ENCODE measurements at regions not wholly inside any gene's neighbourhood (a gene's known extent, or its start where the extent isn't known, plus 50 kb on each side); places are given as distances from the start of the nearest gene placed in this dataset.

GRCh38 chr2:239827523-239827890 is 197.6 kb downstream of the NDUFA10 start:
- H3K9me1 ChIP-seq (ENCODE audit: control insufficient read depth, extremely low read depth, insufficient read depth, low read length) = no peaks in the 10 kb centered on the region
- H3K27ac ChIP-seq (ENCODE audit: control insufficient read depth, insufficient read depth, low read length) = no peak overlapping the region
- H3K4me3 ChIP-seq (ENCODE audit: control insufficient read depth in 2 of 3, extremely low read depth in 1 of 3, insufficient read depth in 2 of 3, low read depth in 1 of 3, low read length in 3 of 3) = no peak overlapping the region
- DNase-seq (ENCODE audit: low read depth, low spot score) (no peak), FAIRE-seq (no peak)
- H3K36me3 ChIP-seq (ENCODE audit: control insufficient read depth in 2 of 2, extremely low read depth in 1 of 2, insufficient read depth in 2 of 2, low read length in 2 of 2) = no peaks in the 10 kb centered on the region
- H3K4me2 ChIP-seq (ENCODE audit: control insufficient read depth, extremely low read depth, insufficient read depth, low read depth, low read length) = no peak overlapping the region
- dilution Hi-C loops (cut with MboI; ENCODE audit: extremely low pct_ligation_motif_present, low sequenced_read_pairs) = no loop called here
- H3K79me2 ChIP-seq (ENCODE audit: control insufficient read depth, insufficient read depth, low read length) = no peaks in the 10 kb centered on the region
- no peak overlapping the region for H3K9ac ChIP-seq (ENCODE audit: control insufficient read depth, extremely low read depth, insufficient read depth, low read length)
- no peaks in the 10 kb centered on the region for H4K20me1 ChIP-seq (ENCODE audit: control insufficient read depth, extremely low read depth, insufficient read depth, low read length)
- peaks cover 4% of the 10 kb centered on the region for H3K27me3 ChIP-seq (ENCODE audit: control insufficient read depth, extremely low read depth, insufficient read depth, low read length)
- no peaks in the 10 kb centered on the region for H3K4me1 ChIP-seq (ENCODE audit: control insufficient read depth, extremely low read depth, insufficient read depth, low read length)
- TF ChIP-seq, protein P1, sequence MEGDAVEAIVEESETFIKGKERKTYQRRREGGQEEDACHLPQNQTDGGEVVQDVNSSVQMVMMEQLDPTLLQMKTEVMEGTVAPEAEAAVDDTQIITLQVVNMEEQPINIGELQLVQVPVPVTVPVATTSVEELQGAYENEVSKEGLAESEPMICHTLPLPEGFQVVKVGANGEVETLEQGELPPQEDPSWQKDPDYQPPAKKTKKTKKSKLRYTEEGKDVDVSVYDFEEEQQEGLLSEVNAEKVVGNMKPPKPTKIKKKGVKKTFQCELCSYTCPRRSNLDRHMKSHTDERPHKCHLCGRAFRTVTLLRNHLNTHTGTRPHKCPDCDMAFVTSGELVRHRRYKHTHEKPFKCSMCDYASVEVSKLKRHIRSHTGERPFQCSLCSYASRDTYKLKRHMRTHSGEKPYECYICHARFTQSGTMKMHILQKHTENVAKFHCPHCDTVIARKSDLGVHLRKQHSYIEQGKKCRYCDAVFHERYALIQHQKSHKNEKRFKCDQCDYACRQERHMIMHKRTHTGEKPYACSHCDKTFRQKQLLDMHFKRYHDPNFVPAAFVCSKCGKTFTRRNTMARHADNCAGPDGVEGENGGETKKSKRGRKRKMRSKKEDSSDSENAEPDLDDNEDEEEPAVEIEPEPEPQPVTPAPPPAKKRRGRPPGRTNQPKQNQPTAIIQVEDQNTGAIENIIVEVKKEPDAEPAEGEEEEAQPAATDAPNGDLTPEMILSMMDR (optimal IDR thresholded peaks at IDR 0.05 in 1 of 3, IDR thresholded peaks at IDR 0.05 in 1 of 3, conservative IDR thresholded peaks at IDR 0.05 in 1 of 3; ENCODE audit: extremely low read depth in 1 of 3, insufficient read depth in 2 of 3, low read length in 3 of 3) = no peak
- no peak for TF ChIP-seq EZH2 (IDR thresholded peaks at IDR 0.05; ENCODE audit: low read length)
- H2AFZ ChIP-seq (ENCODE audit: control insufficient read depth, low read length) = no peak overlapping the region
- H3K9me3 ChIP-seq (ENCODE audit: control insufficient read depth, low read depth, low read length) = no peaks in the 10 kb centered on the region

GRCh38 chr2:239826786-239827522 is 198.2 kb downstream of the NDUFA10 start:
- no peak overlapping the region for H3K4me3 ChIP-seq (ENCODE audit: control insufficient read depth in 2 of 3, extremely low read depth in 1 of 3, insufficient read depth in 2 of 3, low read depth in 1 of 3, low read length in 3 of 3)
- no peak for FAIRE-seq
- H2AFZ ChIP-seq (ENCODE audit: control insufficient read depth, low read length) = no peak overlapping the region
- no peak overlapping the region for H3K27ac ChIP-seq (ENCODE audit: control insufficient read depth, insufficient read depth, low read length)
- DNase-seq (ENCODE audit: low read depth, low spot score) = no peak
- H3K9me1 ChIP-seq (ENCODE audit: control insufficient read depth, extremely low read depth, insufficient read depth, low read length) = no peaks in the 10 kb centered on the region
- H3K36me3 ChIP-seq (ENCODE audit: control insufficient read depth in 2 of 2, extremely low read depth in 1 of 2, insufficient read depth in 2 of 2, low read length in 2 of 2) = no peaks in the 10 kb centered on the region
- H3K4me1 ChIP-seq (ENCODE audit: control insufficient read depth, extremely low read depth, insufficient read depth, low read length) = no peaks in the 10 kb centered on the region
- dilution Hi-C loops (cut with MboI; ENCODE audit: extremely low pct_ligation_motif_present, low sequenced_read_pairs) = no loop called here
- no peaks in the 10 kb centered on the region for H3K79me2 ChIP-seq (ENCODE audit: control insufficient read depth, insufficient read depth, low read length)
- peaks cover 4% of the 10 kb centered on the region for H3K27me3 ChIP-seq (ENCODE audit: control insufficient read depth, extremely low read depth, insufficient read depth, low read length)
- no peaks in the 10 kb centered on the region for H3K9me3 ChIP-seq (ENCODE audit: control insufficient read depth, low read depth, low read length)
- no peak overlapping the region for H3K9ac ChIP-seq (ENCODE audit: control insufficient read depth, extremely low read depth, insufficient read depth, low read length)
- TF ChIP-seq EZH2 (IDR thresholded peaks at IDR 0.05; ENCODE audit: low read length) = no peak
- TF ChIP-seq, protein P1 (optimal IDR thresholded peaks at IDR 0.05 in 1 of 3, IDR thresholded peaks at IDR 0.05 in 1 of 3, conservative IDR thresholded peaks at IDR 0.05 in 1 of 3; ENCODE audit: extremely low read depth in 1 of 3, insufficient read depth in 2 of 3, low read length in 3 of 3) = no peak
- H4K20me1 ChIP-seq (ENCODE audit: control insufficient read depth, extremely low read depth, insufficient read depth, low read length) = no peaks in the 10 kb centered on the region
- H3K4me2 ChIP-seq (ENCODE audit: control insufficient read depth, extremely low read depth, insufficient read depth, low read depth, low read length) = no peak overlapping the region

Measured in keratinocyte (primary cell).